GM06990 (cell line): ENCODE measurements at regions not wholly inside any gene's neighbourhood (a gene's known extent, or its start where the extent isn't known, plus 50 kb on each side); places are given as distances from the start of the nearest gene placed in this dataset.

Source experiments
- DNase-seq: peaks from one replicate; pipeline ENCODE4 v3.0.0-alpha.2; 2011; ENCODE audit not compliant: insufficient read length; ENCODE audit errors: extremely low read depth
- H3K27me3 ChIP-seq: replicated peaks from 2 replicates; pipeline ENCODE4 v1.6.0; 2011; ENCODE audit warnings: low read length; ENCODE audit not compliant: control insufficient read depth, insufficient read depth
- H3K36me3 ChIP-seq: 2 replicates; pipeline ENCODE4 v1.5.1; 2011; ENCODE audit warnings: low read length; ENCODE audit not compliant: control insufficient read depth, insufficient read depth
- H3K4me3 ChIP-seq: replicated peaks from 2 replicates; pipeline ENCODE4 v1.5.1; 2011; ENCODE audit warnings: low read depth, mild to moderate bottlenecking, control low read depth, low read length
- TF ChIP-seq, protein P1 (sequence below): IDR thresholded peaks from 2 replicates; pipeline ENCODE4 v1.5.1; 2011; ENCODE audit warnings: low read length, control low read depth, mild to moderate bottlenecking, inconsistent platforms; ENCODE audit not compliant: insufficient read depth, poor library complexity, severe bottlenecking

DNA sequence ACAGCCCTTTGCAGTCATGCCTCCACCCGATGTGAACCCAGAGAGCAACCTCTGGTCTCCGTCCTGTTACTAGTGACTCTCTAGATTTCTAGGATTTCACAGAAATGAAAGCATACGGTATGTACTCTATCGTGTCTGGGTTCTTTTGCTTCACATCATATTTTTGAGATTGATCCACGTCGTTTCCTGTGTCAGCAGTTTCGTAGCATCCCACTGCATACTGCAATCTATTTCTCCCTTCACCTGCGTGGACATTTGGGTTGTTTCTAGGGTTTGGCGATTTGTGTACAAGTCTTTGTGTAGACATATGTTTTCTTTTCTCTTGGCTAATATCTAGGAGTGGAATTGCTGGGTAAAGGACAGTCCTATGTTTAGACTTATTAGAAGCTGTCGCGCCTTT lies 119.8 kb upstream of the PCBD1 start:
- DNase-seq, result no peak

GRCh38 chr10:71009126-71009525 lies 120.8 kb upstream of the PCBD1 start:
- Histone ChIP-seq H3K4me3 (no peak overlapping the region), H3K36me3 (no peaks in the 10 kb centered on the region), H3K27me3 (peaks cover 2% of the 10 kb centered on the region)
- DNase-seq, result no peak
- TF ChIP-seq, protein P1, sequence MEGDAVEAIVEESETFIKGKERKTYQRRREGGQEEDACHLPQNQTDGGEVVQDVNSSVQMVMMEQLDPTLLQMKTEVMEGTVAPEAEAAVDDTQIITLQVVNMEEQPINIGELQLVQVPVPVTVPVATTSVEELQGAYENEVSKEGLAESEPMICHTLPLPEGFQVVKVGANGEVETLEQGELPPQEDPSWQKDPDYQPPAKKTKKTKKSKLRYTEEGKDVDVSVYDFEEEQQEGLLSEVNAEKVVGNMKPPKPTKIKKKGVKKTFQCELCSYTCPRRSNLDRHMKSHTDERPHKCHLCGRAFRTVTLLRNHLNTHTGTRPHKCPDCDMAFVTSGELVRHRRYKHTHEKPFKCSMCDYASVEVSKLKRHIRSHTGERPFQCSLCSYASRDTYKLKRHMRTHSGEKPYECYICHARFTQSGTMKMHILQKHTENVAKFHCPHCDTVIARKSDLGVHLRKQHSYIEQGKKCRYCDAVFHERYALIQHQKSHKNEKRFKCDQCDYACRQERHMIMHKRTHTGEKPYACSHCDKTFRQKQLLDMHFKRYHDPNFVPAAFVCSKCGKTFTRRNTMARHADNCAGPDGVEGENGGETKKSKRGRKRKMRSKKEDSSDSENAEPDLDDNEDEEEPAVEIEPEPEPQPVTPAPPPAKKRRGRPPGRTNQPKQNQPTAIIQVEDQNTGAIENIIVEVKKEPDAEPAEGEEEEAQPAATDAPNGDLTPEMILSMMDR, result no peak

More for the DNA sequence above, 119.8 kb upstream of the PCBD1 start:
- no peak overlapping the region for H3K4me3 ChIP-seq
- no peaks in the 10 kb centered on the region; the same call in none of the 2 replicates for H3K27me3 ChIP-seq
- TF ChIP-seq, protein P1, result no peak
- H3K36me3 ChIP-seq, result no peaks in the 10 kb centered on the region

DNA sequence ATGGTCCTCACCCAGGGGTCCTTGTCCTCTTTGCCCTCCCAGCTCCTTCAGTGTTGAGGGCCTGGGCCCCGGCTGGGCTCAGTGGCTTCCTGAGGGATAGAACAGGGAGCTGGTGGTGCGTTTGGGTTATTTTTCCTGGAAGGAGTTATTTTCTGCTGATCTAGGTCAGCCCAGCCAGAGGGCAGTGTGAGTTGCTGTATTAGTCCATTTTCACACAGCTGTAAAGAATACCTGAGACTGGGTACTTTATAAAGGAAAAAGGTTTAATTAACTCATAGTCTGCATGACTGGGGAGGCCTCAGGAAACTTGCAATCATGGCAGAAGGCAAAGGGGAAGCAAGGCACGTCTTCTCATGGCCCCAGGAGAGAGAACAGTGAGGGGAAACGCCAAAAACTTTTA lies 122.4 kb upstream of the PCBD1 start:
- TF ChIP-seq, protein P1, result no peak
- Histone ChIP-seq H3K27me3 (peaks cover 3% of the 10 kb centered on the region; the same call in 1 of the 2 replicates), H3K36me3 (no peaks in the 10 kb centered on the region), H3K4me3 (no peak overlapping the region)
- DNase-seq, result no peak

DNA sequence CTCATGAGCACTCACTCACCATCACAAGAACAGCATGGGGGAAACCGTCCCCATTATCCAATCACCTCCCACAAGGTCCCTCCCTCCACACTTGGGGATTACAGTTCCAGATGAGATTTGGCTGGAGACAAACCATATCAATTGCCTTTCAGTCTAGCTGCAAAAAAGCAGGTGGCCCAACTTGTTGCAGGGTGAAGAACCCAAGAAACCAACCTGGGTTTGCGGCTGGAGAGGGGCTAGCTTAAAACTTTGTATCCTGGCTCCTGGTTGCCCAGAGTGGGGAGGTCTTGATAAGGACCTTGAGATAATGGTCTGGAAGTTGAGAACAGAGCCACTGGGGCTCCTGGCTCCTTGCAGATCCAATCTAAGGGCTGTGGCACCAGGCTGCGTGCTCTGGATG lies 122.8 kb upstream of the PCBD1 start:
- Histone ChIP-seq H3K36me3 (no peaks in the 10 kb centered on the region), H3K4me3 (no peak overlapping the region), H3K27me3 (peaks cover 3% of the 10 kb centered on the region; the same call in 1 of the 2 replicates)
- TF ChIP-seq, protein P1, result no peak
- DNase-seq, result no peak

- TF ChIP-seq, protein P1, result no peak
- Histone ChIP-seq H3K36me3 (no peaks in the 10 kb centered on the region), H3K4me3 (no peak overlapping the region), H3K27me3 (peaks cover 3% of the 10 kb centered on the region; the same call in 1 of the 2 replicates)
- DNase-seq, result no peak
Measured at GRCh38 chr10:71014021-71014805, 125.8 kb upstream of the PCBD1 start.
